DND-41 (cell line): ENCODE measurements at regions not wholly inside any gene's neighbourhood (a gene's known extent, or its start where the extent isn't known, plus 50 kb on each side); places are given as distances from the start of the nearest gene placed in this dataset.
A peak's percentile ranks its signal among the peaks of the same experiment; 100 is the strongest.
"Not testable (repeated sequence)": the region's sequence is repeated elsewhere in the genome, so short reads cannot be mapped to it uniquely, and the experiment has no call there.

Experiments
- ATAC-seq: fragments of 200-7000 bp; cut with Tn5 transposase; 3 replicates; pipeline ENCODE4 v1.9.1; 2021; ENCODE audit warnings: low read depth; ENCODE audit not compliant: insufficient read depth
- DNase-seq: peaks from one replicate; pipeline ENCODE4 v3.0.0-alpha.2; 2020
- H2AFZ ChIP-seq: 2 replicates; pipeline ENCODE4 v1.6.0; 2012; ENCODE audit warnings: low read depth, low read length
- H3K27ac ChIP-seq: 2 replicates; pipeline ENCODE4 v1.5.1; 2012; ENCODE audit warnings: low read length, inconsistent platforms
- H3K27me3 ChIP-seq: fragments of 200-600 bp; sonication (generic); 2 replicates; pipeline ENCODE4 v1.6.0; 2012; ENCODE audit warnings: low read length, mild to moderate bottlenecking, inconsistent platforms; ENCODE audit not compliant: insufficient read depth, poor library complexity
- H3K36me3 ChIP-seq: 2 replicates; pipeline ENCODE4 v1.5.1; 2012; ENCODE audit warnings: low read length, inconsistent platforms; ENCODE audit not compliant: insufficient read depth
- H3K4me1 ChIP-seq: 2 replicates; pipeline ENCODE4 v1.5.1; 2012; ENCODE audit warnings: mild to moderate bottlenecking, low read length; ENCODE audit not compliant: insufficient read depth
- H3K4me2 ChIP-seq: 2 replicates; pipeline ENCODE4 v1.6.0; 2012; ENCODE audit warnings: mild to moderate bottlenecking, moderate library complexity, low read length, inconsistent platforms; ENCODE audit not compliant: insufficient read depth
- H3K4me3 ChIP-seq, 2 experiments: fragments of 200-600 bp in 1 of 2; shearing (Covaris generic) in 1 of 2; 2 replicates each; pipeline ENCODE4 v1.5.1; 2012 to 2016; ENCODE audit warnings: inconsistent platforms in 2 of 2, low read length in 2 of 2, mild to moderate bottlenecking in 2 of 2, low read depth in 1 of 2, moderate library complexity in 1 of 2
- H3K79me2 ChIP-seq: 2 replicates; pipeline ENCODE4 v1.6.0; 2012; ENCODE audit warnings: low read length, inconsistent platforms; ENCODE audit not compliant: insufficient read depth
- H3K9ac ChIP-seq: 2 replicates; pipeline ENCODE4 v1.6.0; 2012; ENCODE audit warnings: low read depth, mild to moderate bottlenecking, inconsistent platforms, low read length, moderate library complexity
- H3K9me3 ChIP-seq: 2 replicates; pipeline ENCODE4 v1.5.1; 2012; ENCODE audit warnings: low read length, moderate library complexity, mild to moderate bottlenecking, inconsistent platforms; ENCODE audit not compliant: insufficient read depth, severe bottlenecking
- H4K20me1 ChIP-seq: 2 replicates; pipeline ENCODE4 v1.6.0; 2012; ENCODE audit warnings: low read length; ENCODE audit not compliant: insufficient read depth

DNA sequence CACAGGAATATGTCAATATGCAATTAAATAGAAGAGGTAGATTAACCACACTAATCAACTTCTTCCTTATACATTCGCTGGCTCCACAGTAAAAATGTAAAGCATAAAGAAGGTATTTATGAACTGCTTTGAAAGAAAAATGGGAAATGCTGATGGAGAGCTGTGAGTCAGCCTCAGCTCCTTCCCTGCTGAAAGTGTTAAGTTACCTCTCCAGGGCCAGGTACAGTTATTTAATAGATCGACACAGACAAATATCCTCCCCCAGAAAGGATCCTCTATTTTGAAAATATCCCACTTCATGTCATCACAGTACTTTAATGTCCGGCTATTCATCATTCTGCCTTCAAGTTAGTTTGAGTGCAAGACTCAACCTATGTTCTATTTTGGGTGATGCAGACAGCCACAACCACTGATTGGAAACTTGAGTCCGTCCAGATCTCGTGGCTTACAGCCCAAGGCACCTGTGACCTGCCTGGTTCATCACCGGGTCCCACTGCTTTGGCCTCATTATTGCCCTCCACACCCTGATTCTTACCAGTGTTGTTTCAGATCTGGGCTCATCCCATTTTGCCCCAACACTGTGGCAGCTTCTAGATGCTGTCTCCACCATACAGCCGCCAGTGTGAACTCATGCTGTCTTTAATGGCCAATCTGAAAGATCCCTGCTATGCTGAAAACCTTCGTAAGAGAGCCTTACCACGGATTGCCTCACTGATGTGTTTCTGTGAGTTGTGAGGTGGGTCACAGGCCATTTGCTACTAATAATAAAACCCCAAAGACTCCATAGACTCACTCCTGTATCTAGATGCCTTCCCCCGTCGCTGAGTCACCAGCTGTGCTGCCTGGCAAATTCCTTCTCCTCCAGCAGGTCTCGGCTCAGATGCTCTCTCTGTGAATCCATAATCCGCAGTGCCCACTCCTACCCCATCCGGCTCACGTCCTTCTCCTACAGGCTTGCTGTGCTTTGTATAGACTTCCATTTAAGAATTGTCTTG is 56.2 kb upstream of the DDAH1 start:
- not testable (repeated sequence) for DNase-seq, H3K9ac ChIP-seq

DNA sequence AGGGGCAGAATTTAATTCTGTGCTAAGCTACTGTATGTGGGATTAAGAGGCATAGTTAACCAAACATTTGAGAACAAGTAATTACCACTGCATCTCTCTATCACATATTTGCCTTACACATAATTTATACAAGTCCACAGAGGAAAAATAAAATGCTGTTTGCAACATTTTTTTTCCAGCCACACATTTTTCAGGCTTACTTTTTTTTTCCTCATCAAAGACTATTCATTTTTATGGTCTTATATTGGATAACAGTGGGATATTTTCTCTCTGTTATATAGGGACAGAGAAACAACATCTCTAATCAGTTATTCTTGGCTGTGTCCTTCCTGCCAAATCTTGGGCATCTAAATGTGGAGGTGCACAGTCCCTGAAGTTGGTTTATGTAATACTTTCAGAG is 57.5 kb upstream of the DDAH1 start:
- H3K27me3 ChIP-seq, H3K4me2 ChIP-seq, ATAC-seq, H3K36me3 ChIP-seq, H4K20me1 ChIP-seq, H3K4me3 ChIP-seq, H3K27ac ChIP-seq, DNase-seq, H3K9ac ChIP-seq, H3K9me3 ChIP-seq, H3K79me2 ChIP-seq, H2AFZ ChIP-seq, H3K4me1 ChIP-seq: not testable (repeated sequence)

More for the DNA sequence above, 56.2 kb upstream of the DDAH1 start:
- H3K27ac ChIP-seq, ATAC-seq, H2AFZ ChIP-seq, H3K4me3 ChIP-seq, H3K27me3 ChIP-seq, H3K4me2 ChIP-seq, H3K4me1 ChIP-seq, H4K20me1 ChIP-seq, H3K36me3 ChIP-seq, H3K79me2 ChIP-seq, H3K9me3 ChIP-seq: not testable (repeated sequence)

DNA sequence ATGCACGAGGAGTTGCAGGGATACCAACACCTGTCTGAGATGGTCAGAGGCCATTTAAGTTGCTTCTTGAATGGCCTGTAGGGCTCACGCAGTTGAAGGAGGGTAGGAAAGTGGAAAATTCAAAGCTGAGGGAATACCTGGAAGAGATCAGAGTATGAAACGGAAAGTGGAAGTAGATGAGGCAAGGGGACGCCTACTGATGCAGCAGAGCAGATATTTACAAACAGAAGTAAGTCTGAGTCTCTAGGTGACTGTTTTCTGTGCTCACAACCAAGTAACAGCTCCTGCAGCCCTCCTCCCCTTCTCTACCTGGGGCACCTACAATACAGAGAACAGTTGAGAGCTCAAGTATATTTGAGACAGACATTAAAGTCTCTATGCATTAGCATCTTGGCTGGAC is 57.5 kb upstream of the CCN1 start:
- H3K9me3 ChIP-seq, H3K9ac ChIP-seq, H3K4me3 ChIP-seq, H3K27ac ChIP-seq, H3K36me3 ChIP-seq, H3K79me2 ChIP-seq, H3K4me1 ChIP-seq, H3K4me2 ChIP-seq, H2AFZ ChIP-seq, H3K27me3 ChIP-seq, DNase-seq, ATAC-seq, H4K20me1 ChIP-seq: not testable (repeated sequence)

GRCh38 chr1:85524281-85524886 is 56.2 kb upstream of the CCN1 start:
- not testable (repeated sequence) for DNase-seq, H3K9me3 ChIP-seq, H3K4me3 ChIP-seq, H3K79me2 ChIP-seq, ATAC-seq, H3K27ac ChIP-seq, H3K36me3 ChIP-seq, H3K9ac ChIP-seq, H3K4me1 ChIP-seq, H3K4me2 ChIP-seq, H2AFZ ChIP-seq, H4K20me1 ChIP-seq, H3K27me3 ChIP-seq

DNA sequence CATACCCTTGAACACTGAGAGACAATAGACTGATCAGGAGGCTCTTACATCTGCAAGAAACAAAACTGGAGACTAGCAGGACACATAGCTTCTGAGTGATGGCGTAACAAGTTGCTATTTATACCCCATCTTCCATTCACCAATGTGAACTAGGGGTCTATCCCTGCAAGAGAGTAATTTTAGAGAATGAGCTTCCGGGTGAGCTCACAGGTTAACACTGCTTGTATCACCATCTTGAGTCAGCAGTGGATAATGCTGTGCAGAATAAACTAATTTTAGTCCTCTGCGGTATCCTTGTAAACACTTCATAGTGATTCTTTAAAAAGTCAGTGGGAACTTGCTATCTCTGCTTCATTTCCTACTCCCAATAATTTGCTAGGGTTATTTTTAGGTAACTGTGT is 55.0 kb upstream of the CCN1 start:
- not testable (repeated sequence) for H2AFZ ChIP-seq, ATAC-seq, H3K27me3 ChIP-seq, H3K4me1 ChIP-seq, H4K20me1 ChIP-seq, H3K4me2 ChIP-seq, H3K9me3 ChIP-seq, H3K4me3 ChIP-seq, H3K36me3 ChIP-seq, H3K9ac ChIP-seq, H3K27ac ChIP-seq, H3K79me2 ChIP-seq, DNase-seq

- not testable (repeated sequence) for H4K20me1 ChIP-seq, DNase-seq, ATAC-seq, H3K9me3 ChIP-seq, H3K9ac ChIP-seq, H2AFZ ChIP-seq, H3K79me2 ChIP-seq, H3K27ac ChIP-seq, H3K27me3 ChIP-seq, H3K4me2 ChIP-seq, H3K36me3 ChIP-seq, H3K4me1 ChIP-seq, H3K4me3 ChIP-seq
These were observed 54.3 kb upstream of the CCN1 start for GRCh38 chr1:85526216-85526615.

- H3K4me1 ChIP-seq, H3K27me3 ChIP-seq, H4K20me1 ChIP-seq, H3K9ac ChIP-seq, H3K4me2 ChIP-seq, ATAC-seq, H3K4me3 ChIP-seq, H3K79me2 ChIP-seq, H3K36me3 ChIP-seq, H2AFZ ChIP-seq, H3K9me3 ChIP-seq, H3K27ac ChIP-seq: not testable (repeated sequence)
- DNase-seq = peak; percentile 5
These were observed 53.4 kb upstream of the CCN1 start for GRCh38 chr1:85527145-85527544.
